GM23338 (cell line): ENCODE measurements at regions not wholly inside any gene's neighbourhood (a gene's known extent, or its start where the extent isn't known, plus 50 kb on each side); places are given as distances from the start of the nearest gene placed in this dataset.

ENCODE experiments used
- CREB1 ChIP-seq: fragments of 250-450 bp; sonication (Bioruptor Pico); IDR thresholded peaks from 2 replicates; pipeline ENCODE4 v1.5.0; 2020; ENCODE audit warnings: low read depth, mild to moderate bottlenecking, moderate library complexity
- EZH2 ChIP-seq: fragments of 200-600 bp; sonication (generic); IDR thresholded peaks from one replicate; pipeline ENCODE4 v1.8.0; 2017; ENCODE audit warnings: antibody characterized with exemption, mild to moderate bottlenecking, low read depth; ENCODE audit not compliant: unreplicated experiment
- EZH2phosphoT487 ChIP-seq: fragments of 200-600 bp; sonication (generic); IDR thresholded peaks from one replicate; pipeline ENCODE4 v1.8.1; 2018; ENCODE audit warnings: antibody characterized with exemption; ENCODE audit not compliant: unreplicated experiment
- NANOG ChIP-seq: IDR thresholded peaks from 2 replicates; pipeline ENCODE4 v1.6.1; 2016; ENCODE audit warnings: antibody characterized with exemption, borderline replicate concordance
- POLR2AphosphoS5 ChIP-seq: IDR thresholded peaks from 2 replicates; pipeline ENCODE4 v1.6.1; 2016; ENCODE audit warnings: antibody characterized with exemption, low read depth
- ZNF331 ChIP-seq: fragments of 250-450 bp; sonication (Bioruptor Pico); IDR thresholded peaks from 2 replicates; pipeline ENCODE4 v1.5.0; 2020; ENCODE audit warnings: low read depth, mild to moderate bottlenecking, moderate library complexity
- TF ChIP-seq, protein P1 (sequence below), 2 experiments: fragments of 200-600 bp in 1 of 2; sonication (generic) in 1 of 2; conservative IDR thresholded peaks; 2 replicates each; pipeline versions ENCODE4 v1.5.1 to v1.6.1; 2016 to 2017; ENCODE audit warnings: antibody characterized with exemption in 2 of 2, low read depth in 2 of 2, mild to moderate bottlenecking in 2 of 2, moderate library complexity in 1 of 2
- TF ChIP-seq, protein P2 (sequence below): IDR thresholded peaks from one replicate; pipeline ENCODE4 v1.6.1; 2018; ENCODE audit warnings: antibody characterized with exemption; ENCODE audit not compliant: unreplicated experiment

DNA sequence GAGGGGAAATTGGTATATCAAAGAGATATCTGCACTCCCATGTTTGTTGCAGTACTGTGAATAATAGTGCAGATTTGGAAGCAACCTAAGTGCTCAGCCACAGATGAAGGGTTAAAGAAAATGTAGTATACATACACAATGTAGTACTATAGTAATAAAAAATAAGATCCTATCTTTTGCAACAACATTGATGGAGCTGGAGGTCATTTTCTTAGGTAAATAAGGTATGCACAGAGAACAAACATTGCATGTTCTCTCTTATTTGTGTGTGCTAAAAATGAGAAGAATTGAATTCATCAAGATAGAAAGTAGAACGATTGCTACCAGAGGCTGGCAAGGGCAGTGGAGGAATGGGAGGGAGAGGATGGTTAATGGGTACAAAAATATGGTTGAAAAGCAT lies 117.9 kb upstream of the TRAM1L1 start:
- TF ChIP-seq EZH2phosphoT487: no peak
- no peak for TF ChIP-seq EZH2
- TF ChIP-seq, protein P1, sequence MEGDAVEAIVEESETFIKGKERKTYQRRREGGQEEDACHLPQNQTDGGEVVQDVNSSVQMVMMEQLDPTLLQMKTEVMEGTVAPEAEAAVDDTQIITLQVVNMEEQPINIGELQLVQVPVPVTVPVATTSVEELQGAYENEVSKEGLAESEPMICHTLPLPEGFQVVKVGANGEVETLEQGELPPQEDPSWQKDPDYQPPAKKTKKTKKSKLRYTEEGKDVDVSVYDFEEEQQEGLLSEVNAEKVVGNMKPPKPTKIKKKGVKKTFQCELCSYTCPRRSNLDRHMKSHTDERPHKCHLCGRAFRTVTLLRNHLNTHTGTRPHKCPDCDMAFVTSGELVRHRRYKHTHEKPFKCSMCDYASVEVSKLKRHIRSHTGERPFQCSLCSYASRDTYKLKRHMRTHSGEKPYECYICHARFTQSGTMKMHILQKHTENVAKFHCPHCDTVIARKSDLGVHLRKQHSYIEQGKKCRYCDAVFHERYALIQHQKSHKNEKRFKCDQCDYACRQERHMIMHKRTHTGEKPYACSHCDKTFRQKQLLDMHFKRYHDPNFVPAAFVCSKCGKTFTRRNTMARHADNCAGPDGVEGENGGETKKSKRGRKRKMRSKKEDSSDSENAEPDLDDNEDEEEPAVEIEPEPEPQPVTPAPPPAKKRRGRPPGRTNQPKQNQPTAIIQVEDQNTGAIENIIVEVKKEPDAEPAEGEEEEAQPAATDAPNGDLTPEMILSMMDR (conservative IDR thresholded peaks at IDR 0.05; ENCODE audit: low read depth in 2 of 2): no peak
- no peak for TF ChIP-seq ZNF331 (CRISPR knock-in tag)
- TF ChIP-seq, protein P2, sequence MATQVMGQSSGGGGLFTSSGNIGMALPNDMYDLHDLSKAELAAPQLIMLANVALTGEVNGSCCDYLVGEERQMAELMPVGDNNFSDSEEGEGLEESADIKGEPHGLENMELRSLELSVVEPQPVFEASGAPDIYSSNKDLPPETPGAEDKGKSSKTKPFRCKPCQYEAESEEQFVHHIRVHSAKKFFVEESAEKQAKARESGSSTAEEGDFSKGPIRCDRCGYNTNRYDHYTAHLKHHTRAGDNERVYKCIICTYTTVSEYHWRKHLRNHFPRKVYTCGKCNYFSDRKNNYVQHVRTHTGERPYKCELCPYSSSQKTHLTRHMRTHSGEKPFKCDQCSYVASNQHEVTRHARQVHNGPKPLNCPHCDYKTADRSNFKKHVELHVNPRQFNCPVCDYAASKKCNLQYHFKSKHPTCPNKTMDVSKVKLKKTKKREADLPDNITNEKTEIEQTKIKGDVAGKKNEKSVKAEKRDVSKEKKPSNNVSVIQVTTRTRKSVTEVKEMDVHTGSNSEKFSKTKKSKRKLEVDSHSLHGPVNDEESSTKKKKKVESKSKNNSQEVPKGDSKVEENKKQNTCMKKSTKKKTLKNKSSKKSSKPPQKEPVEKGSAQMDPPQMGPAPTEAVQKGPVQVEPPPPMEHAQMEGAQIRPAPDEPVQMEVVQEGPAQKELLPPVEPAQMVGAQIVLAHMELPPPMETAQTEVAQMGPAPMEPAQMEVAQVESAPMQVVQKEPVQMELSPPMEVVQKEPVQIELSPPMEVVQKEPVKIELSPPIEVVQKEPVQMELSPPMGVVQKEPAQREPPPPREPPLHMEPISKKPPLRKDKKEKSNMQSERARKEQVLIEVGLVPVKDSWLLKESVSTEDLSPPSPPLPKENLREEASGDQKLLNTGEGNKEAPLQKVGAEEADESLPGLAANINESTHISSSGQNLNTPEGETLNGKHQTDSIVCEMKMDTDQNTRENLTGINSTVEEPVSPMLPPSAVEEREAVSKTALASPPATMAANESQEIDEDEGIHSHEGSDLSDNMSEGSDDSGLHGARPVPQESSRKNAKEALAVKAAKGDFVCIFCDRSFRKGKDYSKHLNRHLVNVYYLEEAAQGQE: no peak
- no peak for TF ChIP-seq NANOG
- TF ChIP-seq POLR2AphosphoS5: no peak
- TF ChIP-seq CREB1 (CRISPR knock-in tag): no peak
